Mucosa of descending colon (tissue), 3 donors: ENCODE measurements at regions not wholly inside any gene's neighbourhood (a gene's known extent, or its start where the extent isn't known, plus 50 kb on each side); places are given as distances from the start of the nearest gene placed in this dataset.

Experiments
- ATAC-seq: fragments of 200-7000 bp; cut with Tn5 transposase; one replicate; pipeline ENCODE4 v1.9.1; 2020; ENCODE audit warnings: mild to moderate bottlenecking, moderate library complexity
- DNase-seq, 3 donors: peaks; one replicate each; pipeline ENCODE4 v3.0.0-alpha.2; 2020
- H3K36me3 ChIP-seq: fragments of 200-600 bp; one replicate; pipeline ENCODE4 v1.8.0; 2021; ENCODE audit warnings: low read depth, mild to moderate bottlenecking
- H3K4me1 ChIP-seq: fragments of 200-600 bp; one replicate; pipeline ENCODE4 v1.8.0; 2021; ENCODE audit warnings: low read depth, mild to moderate bottlenecking
- H3K4me3 ChIP-seq: fragments of 200-600 bp; one replicate; pipeline ENCODE4 v1.8.0; 2021; ENCODE audit warnings: mild to moderate bottlenecking
- H3K9me3 ChIP-seq: fragments of 200-600 bp; one replicate; pipeline ENCODE4 v1.8.0; 2021; ENCODE audit warnings: mild to moderate bottlenecking
- intact Hi-C, 2 donors: fragments of 100-400 bp; cut with DNase I in 1 of 2; cut with micrococcal nuclease in 1 of 2; formaldehyde crosslinking; loops; one replicate each; pipeline versions ENCODE4 v1.11.0 to v1.11.1; 2022; cut with DNase I, micrococcal nuclease
- TF ChIP-seq, protein P1 (sequence below): fragments of 200-600 bp; IDR thresholded peaks from one replicate; pipeline ENCODE4 v1.8.0; 2022; ENCODE audit warnings: antibody characterized with exemption, mild to moderate bottlenecking
- donor health status: DM: no; HTN: no; CAD: no; lungs with moderate emphysema.
- donor health status: DM: no; HTN: no; CAD: no.
- donor health status: DM: no; HTN: yes; CAD: no.

DNA sequence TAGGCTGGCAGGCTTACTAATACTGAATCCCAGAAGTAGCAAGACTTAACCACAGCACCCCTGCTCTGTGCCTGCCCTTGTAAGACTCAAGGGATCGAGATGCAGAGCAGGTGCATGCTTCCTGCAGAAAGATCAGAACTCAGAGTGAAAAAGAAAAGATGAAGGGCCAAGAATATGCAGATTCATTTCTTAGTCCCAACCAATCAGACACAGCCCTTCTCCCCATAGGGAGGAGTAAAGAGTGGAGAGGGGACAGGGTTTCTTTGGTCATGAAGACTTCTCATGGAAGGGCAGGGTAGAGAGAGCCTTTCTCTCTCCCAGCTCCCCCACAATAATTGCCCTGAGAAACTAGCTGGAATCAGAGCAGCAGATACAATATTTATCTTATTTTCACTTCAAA, 105.6 kb upstream of the MB21D2 start:
- no peak overlapping the region for H3K4me3 ChIP-seq
- H3K36me3 ChIP-seq: no peaks in the 10 kb centered on the region
- H3K9me3 ChIP-seq: no peaks in the 10 kb centered on the region
- no peaks in the 10 kb centered on the region for H3K4me1 ChIP-seq
- intact Hi-C loops: no loop called here
- ATAC-seq (no peak), DNase-seq (no peak)
- TF ChIP-seq, protein P1, sequence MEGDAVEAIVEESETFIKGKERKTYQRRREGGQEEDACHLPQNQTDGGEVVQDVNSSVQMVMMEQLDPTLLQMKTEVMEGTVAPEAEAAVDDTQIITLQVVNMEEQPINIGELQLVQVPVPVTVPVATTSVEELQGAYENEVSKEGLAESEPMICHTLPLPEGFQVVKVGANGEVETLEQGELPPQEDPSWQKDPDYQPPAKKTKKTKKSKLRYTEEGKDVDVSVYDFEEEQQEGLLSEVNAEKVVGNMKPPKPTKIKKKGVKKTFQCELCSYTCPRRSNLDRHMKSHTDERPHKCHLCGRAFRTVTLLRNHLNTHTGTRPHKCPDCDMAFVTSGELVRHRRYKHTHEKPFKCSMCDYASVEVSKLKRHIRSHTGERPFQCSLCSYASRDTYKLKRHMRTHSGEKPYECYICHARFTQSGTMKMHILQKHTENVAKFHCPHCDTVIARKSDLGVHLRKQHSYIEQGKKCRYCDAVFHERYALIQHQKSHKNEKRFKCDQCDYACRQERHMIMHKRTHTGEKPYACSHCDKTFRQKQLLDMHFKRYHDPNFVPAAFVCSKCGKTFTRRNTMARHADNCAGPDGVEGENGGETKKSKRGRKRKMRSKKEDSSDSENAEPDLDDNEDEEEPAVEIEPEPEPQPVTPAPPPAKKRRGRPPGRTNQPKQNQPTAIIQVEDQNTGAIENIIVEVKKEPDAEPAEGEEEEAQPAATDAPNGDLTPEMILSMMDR: no peak

DNA sequence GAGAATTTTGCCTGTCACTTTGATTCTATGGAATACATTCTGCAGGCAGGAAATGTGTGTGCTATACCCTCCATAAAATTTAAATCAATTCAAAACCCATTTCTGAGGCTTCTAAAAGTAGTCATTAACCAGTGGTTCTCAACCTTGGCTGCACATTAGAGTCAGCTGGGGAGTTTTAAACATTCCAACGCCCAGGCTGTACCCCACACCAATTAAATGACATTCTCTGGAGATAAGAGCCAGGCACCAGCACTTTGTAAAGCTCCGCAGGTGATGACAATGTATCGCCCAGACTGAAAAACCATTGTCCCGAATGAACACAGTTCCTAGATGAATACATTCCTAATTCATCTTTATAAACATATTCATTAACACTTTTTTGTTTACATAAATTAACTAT, 110.6 kb upstream of the MB21D2 start:
- intact Hi-C loops: no loop called here
- Histone ChIP-seq H3K9me3 (no peaks in the 10 kb centered on the region), H3K4me1 (no peaks in the 10 kb centered on the region)

DNA sequence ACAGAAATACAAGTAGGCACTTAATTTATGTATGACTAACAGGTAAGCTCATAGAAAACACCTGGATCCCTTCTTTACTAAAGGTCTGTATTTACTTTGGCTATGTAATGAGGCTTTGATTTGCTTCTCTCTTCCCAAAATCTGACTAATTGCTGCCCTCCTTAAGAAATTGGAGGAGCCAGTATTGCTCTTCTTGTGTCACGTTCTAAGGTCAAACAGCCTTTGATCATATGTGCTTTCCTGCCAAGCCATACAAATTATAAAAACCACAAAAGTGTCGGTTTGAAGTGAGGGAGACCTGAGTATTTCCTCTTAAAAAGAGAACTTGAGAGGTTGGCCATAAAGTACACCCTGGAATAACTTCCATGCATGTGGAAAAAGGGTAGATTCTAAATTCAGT, 112.1 kb upstream of the MB21D2 start:
- DNase-seq (no peak), ATAC-seq (no peak)
- Histone ChIP-seq H3K4me3 (no peak overlapping the region), H3K9me3 (no peaks in the 10 kb centered on the region), H3K36me3 (no peaks in the 10 kb centered on the region), H3K4me1 (no peaks in the 10 kb centered on the region)
- intact Hi-C loops: loop anchor here in 1 of 2 donors (10.0 kb wide), 1 partner anchor 215 kb away; no protein-coding TSS in a partner anchor
- TF ChIP-seq, protein P1: no peak

More for the DNA sequence above, 110.6 kb upstream of the MB21D2 start:
- no peak overlapping the region for H3K4me3 ChIP-seq
- no peaks in the 10 kb centered on the region for H3K36me3 ChIP-seq
- no peak for DNase-seq
- TF ChIP-seq, protein P1: no peak
- ATAC-seq: no peak

DNA sequence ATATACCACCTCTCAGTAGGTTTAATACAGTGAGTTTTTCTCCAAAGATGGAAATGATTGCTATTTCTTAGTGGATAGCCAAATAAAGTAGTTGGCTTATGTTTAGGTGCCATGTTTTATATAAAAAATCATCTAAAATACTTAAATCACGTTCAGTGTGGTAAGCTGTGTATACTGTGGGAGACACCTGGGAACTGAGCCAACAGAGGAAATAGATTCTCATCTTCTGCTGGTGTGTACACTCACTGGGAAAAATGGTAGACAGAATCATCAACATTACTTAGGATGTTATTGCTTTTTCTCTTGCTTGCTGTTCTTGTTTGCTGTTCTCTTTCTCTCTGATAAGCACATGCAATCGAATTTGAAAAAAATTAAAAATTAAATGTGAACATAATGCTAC, 112.6 kb upstream of the MB21D2 start:
- H3K4me3 ChIP-seq: no peak overlapping the region
- H3K4me1 ChIP-seq: no peaks in the 10 kb centered on the region
- H3K9me3 ChIP-seq: no peaks in the 10 kb centered on the region
- H3K36me3 ChIP-seq: no peaks in the 10 kb centered on the region
- intact Hi-C loops: loop anchor here in 1 of 2 donors (10.0 kb wide), 1 partner anchor 215 kb away; no protein-coding TSS in a partner anchor
- ATAC-seq (no peak), DNase-seq (no peak)
- TF ChIP-seq, protein P1: no peak

DNA sequence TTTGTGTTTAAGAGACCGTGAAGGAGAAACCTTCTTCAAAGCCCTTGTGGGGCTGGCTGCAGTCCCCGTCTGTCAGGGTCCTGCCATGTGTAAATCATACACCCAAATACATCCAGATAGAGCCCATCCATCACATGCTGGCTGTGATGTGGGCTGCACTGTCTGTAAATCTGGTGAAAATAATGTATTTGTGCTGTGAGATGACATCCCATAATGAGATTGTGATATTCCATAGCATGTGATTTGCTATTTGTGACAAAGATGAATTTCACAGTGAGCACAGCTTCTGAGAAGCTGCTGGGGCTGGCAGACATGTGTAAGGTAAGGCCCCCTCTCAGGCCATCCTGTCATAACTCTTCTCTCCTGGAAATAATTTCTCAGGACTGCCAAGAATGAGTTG, 114.3 kb upstream of the MB21D2 start:
- TF ChIP-seq, protein P1: no peak
- intact Hi-C loops: loop anchor here in 1 of 2 donors (10.0 kb wide), 1 partner anchor 217 kb away; no protein-coding TSS in a partner anchor

More for the DNA sequence above, 114.3 kb upstream of the MB21D2 start:
- ATAC-seq (no peak), DNase-seq (no peak)
- Histone ChIP-seq H3K4me3 (no peak overlapping the region), H3K4me1 (no peaks in the 10 kb centered on the region), H3K36me3 (no peaks in the 10 kb centered on the region), H3K9me3 (no peaks in the 10 kb centered on the region)
